HG02870 (cell line): ENCODE measurements at regions not wholly inside any gene's neighbourhood (a gene's known extent, or its start where the extent isn't known, plus 50 kb on each side); places are given as distances from the start of the nearest gene placed in this dataset.
"Not testable (repeated sequence)": the region's sequence is repeated elsewhere in the genome, so short reads cannot be mapped to it uniquely, and the experiment has no call there.

Experiments
- ATAC-seq: cut with Tn5 transposase; IDR thresholded peaks from one replicate; pipeline ENCODE4 v1.9.1; 2021; ENCODE audit warnings: mild to moderate bottlenecking, moderate library complexity; ENCODE audit not compliant: unreplicated experiment

DNA sequence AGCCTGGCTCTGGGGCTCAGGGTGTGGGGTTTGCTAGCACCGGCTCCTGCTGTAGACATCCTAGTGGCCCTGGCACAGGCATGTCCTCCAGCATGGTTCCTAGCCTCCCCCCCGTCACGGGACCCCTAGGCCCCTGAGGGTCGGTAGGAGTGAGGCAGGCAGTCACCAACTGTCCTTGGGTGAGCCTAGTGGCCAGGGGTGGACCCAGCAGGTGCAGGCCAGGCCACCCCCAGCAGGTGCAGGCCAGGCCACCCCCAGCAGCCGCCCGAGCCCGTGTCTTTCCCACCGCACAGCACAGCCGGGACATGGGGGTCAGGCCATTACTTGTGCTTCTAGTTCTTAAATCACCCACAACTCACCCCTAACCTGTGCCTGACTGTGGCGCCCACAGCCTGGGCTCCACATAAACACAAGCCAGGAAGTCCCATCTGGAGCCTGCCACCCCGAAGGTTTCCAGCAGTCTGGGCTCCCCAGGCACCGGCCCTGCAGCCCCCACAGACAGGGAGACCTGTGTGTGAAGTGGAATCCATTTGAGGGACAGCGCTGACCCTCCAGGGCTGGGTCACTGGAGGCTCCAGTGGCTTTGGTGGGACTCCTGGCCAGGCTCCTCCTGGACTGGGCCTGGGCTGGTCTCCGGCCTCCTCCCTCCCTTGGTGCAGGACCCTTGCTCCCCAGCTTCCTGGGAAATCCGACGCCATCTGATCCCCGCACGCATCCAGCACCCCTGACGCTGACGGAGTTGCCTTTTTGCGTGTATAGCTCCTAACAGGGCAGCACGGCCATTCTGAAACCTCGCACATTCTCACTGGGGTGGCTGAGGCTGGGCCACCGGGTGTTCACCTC, 114.1 kb upstream of the LPCAT1 start:
- ATAC-seq, result no peak

DNA sequence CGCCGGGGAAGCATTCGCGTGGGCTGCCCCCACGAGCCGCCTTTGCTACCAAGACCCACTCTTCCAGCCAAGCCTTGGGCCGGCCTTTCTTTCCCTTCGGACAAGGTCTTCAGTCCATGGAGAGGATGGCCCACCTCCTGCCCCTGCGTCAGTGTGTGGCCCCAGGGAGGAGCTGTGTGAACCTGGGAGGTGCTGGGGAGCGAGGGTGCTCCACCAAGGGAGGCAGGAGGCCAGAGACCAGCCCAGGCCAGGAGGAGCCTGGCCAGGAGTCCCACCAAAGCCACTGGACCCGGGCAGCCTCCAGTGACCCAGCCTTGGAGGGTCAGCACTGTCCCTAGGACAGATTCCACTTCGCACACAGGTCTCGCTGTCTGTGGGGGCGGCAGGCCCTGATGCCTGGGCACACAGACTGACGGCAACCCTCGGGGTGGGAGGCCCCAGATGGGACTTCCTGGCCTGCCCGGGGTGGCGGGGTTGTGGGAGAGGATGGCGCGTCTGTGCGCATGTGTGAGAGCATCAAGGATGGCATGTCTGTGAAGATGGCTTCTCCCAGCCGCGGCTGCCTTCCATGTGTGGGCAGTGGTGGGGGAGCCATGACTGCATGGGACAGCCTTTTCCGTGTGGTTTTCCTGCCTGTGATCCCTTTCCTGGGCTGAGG, 113.3 kb upstream of the LPCAT1 start:
- no peak for ATAC-seq

DNA sequence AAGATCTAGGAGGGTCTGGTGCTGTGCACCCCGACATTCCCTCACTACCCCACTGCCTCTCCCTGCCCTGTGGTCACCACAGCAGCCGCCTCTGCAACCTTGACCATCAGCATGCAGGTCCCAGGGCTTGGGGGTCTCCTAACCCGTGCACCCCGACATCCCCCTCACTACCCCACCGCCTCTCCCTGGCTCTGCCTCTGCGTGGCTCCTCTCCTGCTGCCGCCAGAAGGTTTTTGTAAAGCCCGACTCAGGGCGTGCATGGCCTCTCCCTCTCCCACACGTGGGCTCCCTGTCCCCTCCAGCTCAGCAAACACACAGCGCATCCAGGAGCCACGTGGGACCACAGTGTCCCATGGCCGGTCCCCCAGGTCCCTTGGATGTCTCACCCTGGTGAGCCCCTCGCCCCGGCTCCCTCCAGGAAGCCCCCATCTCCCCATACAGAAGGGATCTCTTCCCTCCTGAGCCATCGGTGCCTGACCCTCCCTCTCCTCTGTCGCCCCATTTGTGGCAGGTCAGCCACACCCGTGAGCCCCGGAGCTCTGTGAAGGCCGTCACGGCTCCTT, 112.5 kb upstream of the LPCAT1 start:
- ATAC-seq, result not testable (repeated sequence)

DNA sequence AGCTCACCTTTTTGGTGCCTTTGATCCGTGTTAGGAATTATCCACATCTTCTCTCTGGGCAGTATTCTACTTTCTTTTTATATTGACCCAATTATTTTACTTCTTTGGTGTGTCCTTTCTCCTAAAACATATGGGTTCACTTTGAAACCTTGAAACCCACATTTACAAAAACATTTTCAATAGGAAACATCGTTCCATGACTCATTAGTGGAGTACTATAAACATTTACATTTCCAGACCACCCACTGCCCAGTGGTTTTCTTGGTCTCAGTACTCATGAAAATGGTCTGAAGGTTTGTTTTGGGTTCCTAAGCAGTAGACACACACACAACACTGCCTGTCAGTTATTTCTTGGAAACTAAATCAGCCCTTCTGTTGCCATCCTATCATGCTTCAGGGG, 111.7 kb upstream of the LPCAT1 start:
- ATAC-seq, result not testable (repeated sequence)

DNA sequence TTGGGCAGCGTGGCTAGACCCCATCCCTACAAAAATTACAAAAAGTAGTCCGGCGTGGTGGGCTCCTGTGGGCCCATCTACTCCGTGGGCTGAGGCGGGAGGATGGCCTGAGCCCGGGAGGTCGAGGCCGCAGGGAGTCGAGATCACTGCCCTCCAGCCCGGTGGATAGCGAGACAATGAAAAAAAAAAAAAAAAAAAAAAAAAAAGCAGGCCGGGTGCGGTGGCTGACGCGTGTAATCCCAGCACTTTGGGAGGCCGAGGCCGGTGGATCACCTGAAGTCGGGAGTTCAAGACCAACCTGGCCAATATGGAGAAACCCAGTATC, 110.5 kb upstream of the LPCAT1 start:
- ATAC-seq, result no peak

DNA sequence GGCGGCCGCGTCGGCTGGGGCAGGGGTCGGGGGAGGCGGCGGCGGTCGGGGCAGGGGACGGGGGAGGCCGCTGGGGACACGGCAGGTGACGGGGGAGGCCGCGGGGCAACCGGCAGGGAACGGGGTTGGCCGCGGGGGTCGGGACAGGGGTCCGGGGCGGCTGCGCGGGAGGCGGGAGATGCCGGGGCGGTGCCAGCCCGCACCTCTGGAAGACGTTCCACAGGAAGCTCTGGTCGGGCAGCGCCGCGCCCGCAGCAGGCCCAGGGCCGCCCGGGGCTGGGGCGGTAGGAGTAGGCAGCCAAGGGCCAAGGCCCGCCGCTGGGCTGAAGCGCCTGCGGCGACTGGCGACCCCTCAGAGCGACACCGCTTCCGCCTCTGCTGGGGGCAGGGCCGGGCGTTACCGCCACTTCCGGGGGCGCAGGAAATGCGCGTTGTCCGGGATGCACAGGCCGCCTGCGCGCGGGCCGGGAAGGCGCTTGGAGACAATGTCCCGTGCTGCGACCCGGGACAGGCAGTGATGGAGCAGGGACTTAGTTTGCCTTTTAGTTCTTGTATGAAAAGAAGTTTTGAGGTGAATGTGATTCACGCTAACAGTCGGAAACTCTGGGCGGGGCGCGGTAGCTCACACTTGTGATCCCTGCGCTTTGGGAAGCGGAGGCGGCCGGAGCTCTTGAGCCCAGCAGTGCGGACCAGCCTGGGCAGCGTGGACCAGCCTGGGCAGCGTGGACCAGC, 110.0 kb upstream of the LPCAT1 start:
- peak; percentile 96 for ATAC-seq

DNA sequence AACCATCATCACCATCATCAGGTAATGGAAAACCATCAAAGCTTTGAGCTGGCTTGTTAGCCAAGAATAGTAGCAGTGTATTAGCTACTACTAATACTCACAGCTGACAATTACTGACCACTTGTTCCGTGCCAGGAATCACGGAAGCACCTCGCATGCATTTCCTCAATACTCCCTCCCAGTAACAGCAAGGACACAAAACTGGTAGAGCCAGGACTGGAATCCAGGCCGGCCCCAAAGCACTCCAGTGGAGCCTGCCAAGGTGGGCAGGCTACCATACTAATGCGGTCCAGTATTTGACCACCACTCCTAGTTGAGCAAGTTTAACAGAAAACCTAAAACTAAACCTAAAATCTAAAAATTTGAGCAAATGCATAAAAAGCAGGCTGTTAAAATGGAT, 107.2 kb upstream of the LPCAT1 start:
- not testable (repeated sequence) for ATAC-seq

DNA sequence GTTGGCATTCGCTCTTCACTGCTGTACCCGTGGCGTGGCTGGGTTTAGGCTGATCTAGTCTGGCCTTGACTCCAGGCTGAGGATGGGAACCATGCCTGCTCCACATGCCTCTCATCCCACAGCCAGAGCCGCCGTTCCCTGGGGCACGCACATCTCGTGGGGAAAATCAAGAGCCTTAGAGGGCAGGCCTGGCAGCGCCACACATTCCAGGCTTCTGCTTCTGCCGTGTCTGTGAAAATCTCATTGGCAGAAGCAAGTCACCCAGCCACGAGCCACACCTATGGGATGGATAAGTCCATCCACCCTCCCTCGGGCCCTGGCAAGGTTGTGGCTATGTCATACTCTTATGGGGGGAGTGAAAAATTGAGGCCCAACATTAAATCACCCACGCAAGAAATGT, 102.6 kb upstream of the LPCAT1 start:
- ATAC-seq, result not testable (repeated sequence)

DNA sequence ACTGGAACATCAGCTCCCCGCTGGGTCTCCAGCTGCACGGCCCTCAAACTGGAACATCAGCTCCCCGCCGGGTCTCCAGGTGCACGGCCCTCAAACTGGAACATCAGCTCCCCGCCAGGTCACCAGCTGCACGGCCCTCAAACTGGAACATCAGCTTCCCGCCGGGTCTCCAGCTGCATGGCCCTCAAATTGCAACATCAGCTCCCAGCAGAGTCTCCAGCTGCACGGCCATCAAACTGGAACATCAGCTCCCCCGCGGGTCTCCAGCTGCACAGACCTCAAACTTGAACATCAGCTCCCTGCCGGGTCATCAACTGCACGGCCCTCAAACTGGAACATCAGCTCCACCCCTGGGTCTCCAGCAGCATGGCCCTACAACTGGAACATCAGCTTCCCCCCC, 95.8 kb upstream of the LPCAT1 start:
- ATAC-seq, result not testable (repeated sequence)

DNA sequence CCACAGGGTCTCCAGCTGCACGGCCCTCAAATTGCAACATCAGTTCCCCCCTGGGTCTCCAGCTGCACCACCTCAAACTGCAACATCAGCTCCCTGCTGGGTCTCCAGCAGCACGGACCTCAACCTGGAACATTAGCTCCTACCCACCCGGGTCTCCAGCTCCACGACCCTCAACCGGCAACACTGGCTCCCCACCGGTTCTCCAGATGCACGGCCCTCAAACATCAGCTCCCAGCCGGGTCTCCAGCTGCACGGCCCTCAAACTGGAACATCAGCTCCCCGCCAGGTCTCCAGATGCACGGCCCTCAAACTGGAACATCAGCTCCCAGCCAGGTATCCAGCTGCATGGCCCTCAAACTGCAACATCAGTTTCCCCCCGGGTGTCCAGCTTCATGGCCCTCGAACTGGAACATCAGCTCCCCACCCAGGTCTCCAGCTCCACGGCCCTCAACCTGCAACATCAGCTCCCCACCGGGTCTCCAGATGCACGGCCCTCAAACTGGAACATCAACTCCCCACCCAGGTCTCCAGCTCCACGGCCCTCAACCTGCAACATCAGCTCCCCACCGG, 94.6 kb upstream of the LPCAT1 start:
- not testable (repeated sequence) for ATAC-seq

DNA sequence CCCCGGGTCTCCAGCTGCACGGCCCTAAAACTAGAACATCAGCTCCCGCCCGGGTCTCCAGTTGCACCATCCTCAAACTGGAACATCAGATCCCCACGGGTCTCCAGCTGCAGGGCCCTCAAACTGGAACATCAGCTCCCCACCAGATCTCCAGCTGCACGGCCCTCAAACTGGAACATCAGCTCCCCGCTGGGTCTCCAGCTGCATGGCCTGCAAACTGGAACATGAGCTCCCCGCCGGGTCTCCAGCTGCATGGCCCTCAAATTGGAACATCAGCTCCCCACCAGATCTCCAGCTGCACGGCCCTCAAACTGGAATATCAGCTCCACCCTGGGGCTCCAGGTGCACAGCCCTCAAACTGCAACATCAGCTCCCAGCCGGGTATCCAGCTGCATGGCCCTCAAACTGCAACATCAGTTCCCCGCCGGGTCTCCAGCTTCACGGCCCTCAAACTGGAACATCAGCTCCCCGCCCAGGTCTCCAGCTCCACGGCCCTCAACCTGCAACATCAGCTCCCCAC, 93.5 kb upstream of the LPCAT1 start:
- ATAC-seq, result not testable (repeated sequence)

DNA sequence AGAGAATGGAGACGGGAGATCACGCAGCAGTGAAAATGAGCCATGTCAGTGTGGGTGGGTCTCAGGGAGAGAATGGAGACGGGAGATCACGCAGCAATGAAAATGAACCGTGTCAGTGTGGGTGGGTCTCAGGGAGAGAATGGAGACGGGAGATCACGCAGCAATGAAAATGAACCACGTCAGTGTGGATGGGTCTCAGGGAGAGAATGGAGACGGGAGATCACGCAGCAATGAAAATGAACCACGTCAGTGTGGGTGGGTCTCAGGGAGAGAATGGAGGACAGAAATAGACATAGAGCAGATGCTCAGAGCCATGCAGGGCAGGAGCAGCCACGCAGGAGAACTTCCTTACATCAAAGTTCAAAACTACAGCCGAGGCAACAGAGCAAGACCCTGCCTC, 89.8 kb upstream of the LPCAT1 start:
- ATAC-seq, result not testable (repeated sequence)

DNA sequence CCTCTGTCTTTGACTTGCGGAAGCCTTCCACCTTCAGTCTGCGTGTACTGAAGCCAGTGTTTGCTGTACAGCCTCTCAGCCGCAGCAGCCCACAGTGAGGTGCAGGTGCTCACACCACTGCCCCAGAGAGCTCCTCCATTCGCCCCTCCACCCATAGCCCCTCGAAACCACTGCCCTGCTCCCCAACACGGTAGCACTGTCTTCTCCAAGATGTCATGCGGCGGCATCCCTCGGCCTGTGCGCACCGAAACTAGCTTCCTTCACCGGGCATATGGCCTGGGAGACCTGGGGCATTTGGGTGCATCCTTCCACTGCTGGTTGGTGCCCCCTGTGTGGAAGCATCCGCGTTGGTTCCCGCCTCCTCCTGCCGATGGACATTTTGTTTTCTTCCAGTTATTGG, 86.8 kb upstream of the LPCAT1 start:
- ATAC-seq, result not testable (repeated sequence)

DNA sequence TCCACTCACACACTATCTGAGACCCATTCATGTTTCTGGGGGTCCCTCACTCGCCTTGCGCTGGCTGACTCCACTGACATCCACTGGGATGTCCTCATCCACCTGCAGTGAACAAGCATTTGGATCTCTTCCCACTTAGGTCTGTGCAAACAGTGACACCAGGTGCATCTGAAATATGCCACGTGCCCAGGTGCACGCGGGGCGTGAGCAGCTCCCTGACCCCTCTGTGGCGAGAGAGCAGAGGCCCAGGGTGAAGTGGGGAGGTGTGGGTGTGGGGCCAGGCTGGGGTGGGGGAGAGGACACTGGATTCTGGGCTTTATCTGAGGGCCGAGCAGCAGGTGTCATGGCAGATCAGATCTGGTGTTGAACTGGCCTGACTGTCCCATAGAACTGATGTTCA, 85.4 kb upstream of the LPCAT1 start:
- not testable (repeated sequence) for ATAC-seq

DNA sequence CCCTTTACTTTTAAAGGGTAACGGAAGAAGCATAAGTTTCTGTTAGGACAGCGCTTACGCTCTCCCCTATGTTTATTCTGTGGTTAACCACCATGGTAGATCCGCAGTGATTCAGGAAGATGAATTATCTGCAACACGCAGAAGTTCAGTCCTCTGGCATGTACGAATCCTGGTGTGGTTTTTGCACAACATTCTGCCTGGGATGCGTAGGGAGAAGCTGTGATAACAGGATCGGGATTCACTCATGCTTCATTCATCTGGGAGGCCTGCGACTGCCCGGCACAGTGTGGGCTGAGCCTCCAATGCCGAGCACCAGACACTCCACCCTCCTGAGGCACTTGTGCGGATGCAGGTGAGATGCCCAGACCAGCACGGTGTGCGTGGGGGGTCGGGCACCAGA, 84.6 kb upstream of the LPCAT1 start:
- not testable (repeated sequence) for ATAC-seq

DNA sequence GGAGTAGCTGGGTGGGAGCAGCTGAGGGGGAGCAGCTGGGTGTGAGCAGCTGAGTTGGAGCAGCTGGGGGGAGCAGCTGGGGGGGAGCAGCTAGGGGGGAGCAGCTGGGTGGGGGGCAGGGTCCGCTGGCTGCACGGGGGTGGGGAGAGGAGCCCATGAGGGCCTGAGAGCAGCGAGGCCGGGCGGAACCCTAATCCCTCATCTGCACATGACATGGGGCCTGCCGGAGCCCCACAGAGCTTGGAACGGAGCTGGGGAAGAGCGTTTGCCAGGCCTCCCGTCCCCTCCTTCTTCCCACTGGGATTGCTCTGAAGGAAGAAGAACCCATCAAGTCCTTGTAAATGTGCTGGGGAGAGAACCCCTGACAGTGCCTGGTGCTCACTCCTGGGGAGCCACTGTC, 83.2 kb upstream of the LPCAT1 start:
- ATAC-seq, result not testable (repeated sequence)

DNA sequence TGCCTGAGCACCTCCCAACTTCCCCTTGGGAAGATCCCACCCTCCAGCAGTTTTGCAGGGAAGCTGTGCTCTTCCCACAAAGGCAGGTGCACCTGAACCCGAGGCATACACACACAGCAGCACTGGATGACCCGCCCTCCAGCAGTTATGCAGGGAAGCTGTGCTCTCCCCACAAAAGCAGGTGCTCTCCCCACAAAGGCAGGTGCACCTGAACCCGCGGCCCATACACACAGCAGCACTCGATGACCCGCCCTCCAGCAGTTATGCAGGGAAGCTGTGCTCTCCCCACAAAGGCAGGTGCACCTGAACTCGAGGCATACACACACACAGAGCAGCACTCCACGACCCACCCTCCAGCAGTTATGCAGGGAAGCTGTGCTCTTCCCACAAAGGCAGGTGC, 80.2 kb upstream of the LPCAT1 start:
- ATAC-seq, result not testable (repeated sequence)

DNA sequence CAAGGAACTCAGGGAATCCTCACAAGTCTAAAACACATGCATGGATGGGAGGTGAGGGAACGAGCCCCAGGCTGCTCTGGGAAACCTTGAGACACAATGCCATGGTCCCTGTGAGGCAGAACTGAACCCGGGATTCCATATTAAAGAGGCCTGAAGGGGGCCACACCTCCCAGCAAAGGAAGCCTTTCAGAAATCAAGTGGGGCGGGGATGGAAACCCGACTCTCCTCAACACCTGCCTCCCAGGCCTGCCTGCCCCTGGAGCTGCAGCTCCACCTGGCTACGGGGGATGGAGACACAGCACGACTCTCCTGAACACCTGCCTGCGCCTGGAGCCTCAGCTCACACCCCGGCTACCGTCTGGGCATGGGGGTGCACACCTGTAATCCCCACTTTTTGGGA, 77.8 kb upstream of the LPCAT1 start:
- ATAC-seq, result not testable (repeated sequence)

DNA sequence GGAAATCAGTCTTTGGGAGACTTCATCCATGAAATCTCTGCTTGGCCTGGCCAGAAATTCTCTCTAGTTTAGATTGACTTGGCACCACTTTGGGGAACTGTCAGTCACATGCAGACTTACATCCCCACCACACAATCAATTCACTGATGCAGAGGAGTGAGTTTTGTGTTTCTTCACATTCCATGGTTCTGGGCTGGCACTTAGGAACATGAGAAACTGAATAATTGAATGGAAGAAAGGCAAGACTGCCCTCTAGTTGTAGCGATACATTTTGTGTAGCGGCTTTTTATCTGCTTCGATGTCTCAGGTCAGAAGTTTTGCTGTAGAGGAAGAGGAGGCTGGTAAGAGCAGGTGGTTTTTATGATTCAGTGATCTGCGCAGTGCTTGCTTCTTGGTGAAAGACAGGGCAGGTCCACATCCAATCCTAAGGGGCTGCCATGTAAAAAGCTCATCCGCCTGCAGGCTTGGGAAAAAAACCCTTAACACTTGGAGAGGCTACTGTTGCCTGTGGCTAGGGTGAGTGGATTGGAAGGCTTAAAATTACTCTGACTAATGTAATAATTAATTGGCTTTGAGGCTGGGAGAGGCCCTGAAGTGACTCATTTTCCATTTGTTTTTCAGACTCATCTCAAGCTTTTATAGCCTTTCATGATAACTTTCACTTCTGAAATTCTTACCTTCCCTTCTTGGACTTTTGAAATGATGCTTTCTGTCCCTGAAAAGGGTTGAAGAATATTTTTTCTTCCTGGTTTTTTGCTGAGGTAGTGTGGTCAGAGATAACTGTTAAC, 75.4 kb upstream of the LPCAT1 start:
- not testable (repeated sequence) for ATAC-seq

DNA sequence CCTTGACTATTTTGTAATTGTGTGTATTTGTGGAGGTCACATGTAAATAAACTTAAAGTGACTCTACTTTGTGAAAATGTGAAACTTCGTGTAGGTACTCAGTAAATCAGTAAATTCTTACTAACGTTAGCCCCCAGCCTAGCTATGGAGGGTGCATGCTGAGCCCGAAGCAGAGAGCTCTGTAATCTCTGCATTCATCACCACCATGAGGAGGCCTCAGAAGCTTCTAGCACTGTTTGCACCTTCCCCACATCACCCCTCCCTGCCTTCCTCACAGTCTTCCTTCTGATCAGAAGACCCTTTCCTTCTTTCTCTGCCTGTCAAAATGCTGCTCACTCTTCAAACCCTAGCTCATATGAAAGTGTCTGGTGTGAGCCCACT, 73.3 kb upstream of the LPCAT1 start:
- not testable (repeated sequence) for ATAC-seq
